Sigmoid colon (tissue), 6 donors: ENCODE measurements at regions not wholly inside any gene's neighbourhood (a gene's known extent, or its start where the extent isn't known, plus 50 kb on each side); places are given as distances from the start of the nearest gene placed in this dataset.

ENCODE experiments used
- DNase-seq: peaks from one replicate; pipeline ENCODE4 v3.0.0-alpha.2; 2019
- H3K27ac ChIP-seq, 4 donors: fragments of 200-600 bp; sonication (generic); one replicate each; pipeline ENCODE4 v1.5.1; 2016 to 2019; ENCODE audit warnings: mild to moderate bottlenecking in 1 of 4
- H3K27me3 ChIP-seq, 3 donors: fragments of 200-600 bp; sonication (generic); one replicate each; pipeline ENCODE4 v1.5.1; 2019; ENCODE audit warnings: mild to moderate bottlenecking in 1 of 3
- H3K36me3 ChIP-seq, 4 donors: fragments of 200-600 bp; sonication (generic); one replicate each; pipeline ENCODE4 v1.5.1; 2016 to 2019
- H3K4me1 ChIP-seq, 4 donors: fragments of 200-600 bp; sonication (generic); one replicate each; pipeline ENCODE4 v1.5.1; 2017 to 2019
- H3K4me3 ChIP-seq, 4 donors: fragments of 200-600 bp; sonication (generic); one replicate each; pipeline ENCODE4 v1.5.1; 2017 to 2019; ENCODE audit warnings: mild to moderate bottlenecking in 2 of 4, moderate library complexity in 1 of 4
- H3K9me3 ChIP-seq, 4 donors: fragments of 200-600 bp in 3 of 4; sonication (generic) in 3 of 4; one replicate each; pipeline versions ENCODE4 v1.5.1 to v1.6.1; 2013 to 2019
- CTCF ChIP-seq, 4 experiments: fragments of 450-650 bp in 3 of 4; fragments of 200-600 bp in 1 of 4; IDR thresholded peaks; one replicate each; pipeline ENCODE4 v1.5.1; 2016 to 2019; ENCODE audit warnings: antibody characterized with exemption in 4 of 4, mild to moderate bottlenecking in 3 of 4, moderate library complexity in 2 of 4
- EP300 ChIP-seq, 4 donors: sonication (generic); formaldehyde crosslinking; IDR thresholded peaks; one replicate each; pipeline ENCODE4 v1.6.1; 2017; ENCODE audit warnings: antibody characterized with exemption in 4 of 4
- POLR2A ChIP-seq, 2 donors: fragments of 450-650 bp; IDR thresholded peaks; one replicate each; pipeline ENCODE4 v1.6.1; 2016; ENCODE audit warnings: antibody characterized with exemption in 2 of 2, mild to moderate bottlenecking in 2 of 2, moderate library complexity in 2 of 2
- POLR2AphosphoS5 ChIP-seq, 4 donors: sonication (generic); formaldehyde crosslinking; IDR thresholded peaks; one replicate each; pipeline ENCODE4 v1.6.1; 2017; ENCODE audit warnings: antibody characterized with exemption in 4 of 4
- WGBS, 2 donors: extraction: QIAGEN DNeasy Blood & Tissue Kit; methylation state at CpG; one replicate each; pipeline ENCODE4 v1.1.7; 2013; 5-methylcytosine and 5-hydroxymethylcytosine counted together
- intact Hi-C: fragments of 100-400 bp; cut with DNase I; formaldehyde crosslinking; loops from one replicate; pipeline ENCODE4 v1.15.1; 2023
- donor health status: healthy with polysubstance abuse.
- donor health status: healthy.

GRCh38 chr4:38242101-38242500, 281.9 kb downstream of the PTTG2 start:
- Histone ChIP-seq H3K27ac (no peak overlapping the region), H3K4me3 (no peak overlapping the region), H3K36me3 (no peaks in the 10 kb centered on the region), H3K9me3 (no peaks in the 10 kb centered on the region), H3K4me1 (peaks cover 0 to 8% (median 4%) of the 10 kb centered on the region in 4 donors), H3K27me3 (no peaks in the 10 kb centered on the region)
- TF ChIP-seq POLR2A (IDR thresholded peaks at IDR 0.05) (no peak), POLR2AphosphoS5 (IDR thresholded peaks at IDR 0.05) (no peak), EP300 (IDR thresholded peaks at IDR 0.05) (no peak), CTCF (IDR thresholded peaks at IDR 0.05) (no peak)
- DNase-seq = no peak
- 88 to 94% methylated on average over 4 of the region's 4 CpGs for WGBS, 2 donors
- intact Hi-C loops = no loop called here

GRCh38 chr4:38242822-38243387, 282.7 kb downstream of the PTTG2 start:
- Histone ChIP-seq H3K4me1 (peaks cover 0 to 8% (median 2%) of the 10 kb centered on the region in 4 donors), H3K27ac (no peak overlapping the region), H3K4me3 (no peak overlapping the region), H3K9me3 (no peaks in the 10 kb centered on the region), H3K27me3 (no peaks in the 10 kb centered on the region), H3K36me3 (no peaks in the 10 kb centered on the region)
- TF ChIP-seq POLR2AphosphoS5 (IDR thresholded peaks at IDR 0.05) (no peak), CTCF (IDR thresholded peaks at IDR 0.05) (no peak), POLR2A (IDR thresholded peaks at IDR 0.05) (no peak), EP300 (IDR thresholded peaks at IDR 0.05) (no peak)
- DNase-seq = no peak
- 40 to 54% methylated on average over 4 of the region's 4 CpGs for WGBS, 2 donors
- intact Hi-C loops = no loop called here

- no peak overlapping the region for H3K4me3 ChIP-seq
- no peak for DNase-seq
- H3K4me1 ChIP-seq = peaks cover 0 to 8% (median 2%) of the 10 kb centered on the region in 4 donors
- TF ChIP-seq POLR2AphosphoS5 (IDR thresholded peaks at IDR 0.05) = peak in 1 of 4 donors; percentile 22
- no peak for TF ChIP-seq CTCF (IDR thresholded peaks at IDR 0.05)
- no peak overlapping the region for H3K27ac ChIP-seq
- WGBS, 2 donors = 51 to 67% methylated on average over 6 of the region's 6 CpGs
- intact Hi-C loops = no loop called here
- H3K27me3 ChIP-seq = no peaks in the 10 kb centered on the region
- no peaks in the 10 kb centered on the region for H3K36me3 ChIP-seq
- H3K9me3 ChIP-seq = no peaks in the 10 kb centered on the region
These were observed 283.3 kb downstream of the PTTG2 start for GRCh38 chr4:38243388-38244053.

- TF ChIP-seq POLR2AphosphoS5 (IDR thresholded peaks at IDR 0.05) = no peak
- TF ChIP-seq EP300 (IDR thresholded peaks at IDR 0.05) = no peak
- no peak for TF ChIP-seq CTCF (IDR thresholded peaks at IDR 0.05)
- TF ChIP-seq POLR2A (IDR thresholded peaks at IDR 0.05) = no peak
- H3K4me1 ChIP-seq = no peaks in the 10 kb centered on the region
- intact Hi-C loops = no loop called here
- H3K27ac ChIP-seq = no peak overlapping the region
- peaks cover 0 to 9% (median 5%) of the 10 kb centered on the region in 4 donors for H3K9me3 ChIP-seq
- H3K4me3 ChIP-seq = no peak overlapping the region
- H3K36me3 ChIP-seq = no peaks in the 10 kb centered on the region
- no peaks in the 10 kb centered on the region for H3K27me3 ChIP-seq
- WGBS, 2 donors = 96 to 97% methylated on average over 1 of the region's 1 CpG
- no peak for DNase-seq
These were observed 294.6 kb downstream of the PTTG2 start for GRCh38 chr4:38254825-38255224.
